ENCODE measurements at regions not wholly inside any gene's neighbourhood (a gene's known extent, or its start where the extent isn't known, plus 50 kb on each side); places are given as distances from the start of the nearest gene placed in this dataset.
"Not testable (repeated sequence)": the region's sequence is repeated elsewhere in the genome, so short reads cannot be mapped to it uniquely, and the experiment has no call there.

- DNase-seq (ENCODE audit: low read depth): not testable (repeated sequence)
Measured at GRCh38 chr2:87495455-87495854, 252.4 kb upstream of the PLGLB2 start.

GRCh38 chr2:87496036-87497006 is 251.6 kb upstream of the PLGLB2 start:
- not testable (repeated sequence) for H3K4me3 ChIP-seq (ENCODE audit: low read depth, low read length)
- DNase-seq (ENCODE audit: low read depth): peak; percentile 72
- TF ChIP-seq, protein P1, sequence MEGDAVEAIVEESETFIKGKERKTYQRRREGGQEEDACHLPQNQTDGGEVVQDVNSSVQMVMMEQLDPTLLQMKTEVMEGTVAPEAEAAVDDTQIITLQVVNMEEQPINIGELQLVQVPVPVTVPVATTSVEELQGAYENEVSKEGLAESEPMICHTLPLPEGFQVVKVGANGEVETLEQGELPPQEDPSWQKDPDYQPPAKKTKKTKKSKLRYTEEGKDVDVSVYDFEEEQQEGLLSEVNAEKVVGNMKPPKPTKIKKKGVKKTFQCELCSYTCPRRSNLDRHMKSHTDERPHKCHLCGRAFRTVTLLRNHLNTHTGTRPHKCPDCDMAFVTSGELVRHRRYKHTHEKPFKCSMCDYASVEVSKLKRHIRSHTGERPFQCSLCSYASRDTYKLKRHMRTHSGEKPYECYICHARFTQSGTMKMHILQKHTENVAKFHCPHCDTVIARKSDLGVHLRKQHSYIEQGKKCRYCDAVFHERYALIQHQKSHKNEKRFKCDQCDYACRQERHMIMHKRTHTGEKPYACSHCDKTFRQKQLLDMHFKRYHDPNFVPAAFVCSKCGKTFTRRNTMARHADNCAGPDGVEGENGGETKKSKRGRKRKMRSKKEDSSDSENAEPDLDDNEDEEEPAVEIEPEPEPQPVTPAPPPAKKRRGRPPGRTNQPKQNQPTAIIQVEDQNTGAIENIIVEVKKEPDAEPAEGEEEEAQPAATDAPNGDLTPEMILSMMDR (IDR thresholded peaks at IDR 0.05; ENCODE audit: insufficient read depth, low read length): peak; percentile 14

More at GRCh38 chr2:87495455-87495854, 252.4 kb upstream of the PLGLB2 start:
- H3K4me3 ChIP-seq (ENCODE audit: low read depth, low read length): not testable (repeated sequence)

DNA sequence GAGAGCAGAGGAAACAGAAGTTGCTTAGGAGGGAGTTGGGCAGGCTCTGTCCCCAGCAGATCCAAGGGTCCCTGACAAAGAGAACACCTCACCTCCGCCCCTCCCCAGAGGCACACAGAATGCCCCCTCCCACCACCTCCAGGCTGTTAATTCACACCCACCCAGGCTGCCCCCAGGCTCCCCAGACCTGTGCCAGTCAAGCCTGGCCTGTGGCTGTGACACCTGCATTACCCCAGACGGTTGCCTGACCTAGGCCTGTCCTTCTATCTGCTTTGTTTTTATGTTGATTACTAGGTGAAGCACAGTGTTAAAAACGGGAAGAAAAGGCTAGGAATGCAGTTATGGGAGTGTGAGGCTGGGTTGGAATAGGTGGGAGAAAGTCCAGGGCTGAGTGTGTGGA is 250.8 kb upstream of the PLGLB2 start:
- DNase-seq (ENCODE audit: low read depth); H3K4me3 ChIP-seq (ENCODE audit: low read depth, low read length): not testable (repeated sequence)

- H3K4me3 ChIP-seq (ENCODE audit: low read depth, low read length); DNase-seq (ENCODE audit: low read depth): not testable (repeated sequence)
Measured at GRCh38 chr2:87497700-87498099, 250.2 kb upstream of the PLGLB2 start.

- not testable (repeated sequence) for DNase-seq (ENCODE audit: low read depth)
- H3K4me3 ChIP-seq (ENCODE audit: low read depth, low read length): peak overlapping the region; percentile 22
Measured at GRCh38 chr2:87498169-87498853, 249.6 kb upstream of the PLGLB2 start.

- not testable (repeated sequence) for H3K4me3 ChIP-seq (ENCODE audit: low read depth, low read length); DNase-seq (ENCODE audit: low read depth)
Measured at GRCh38 chr2:87498854-87499238, 249.0 kb upstream of the PLGLB2 start.

DNA sequence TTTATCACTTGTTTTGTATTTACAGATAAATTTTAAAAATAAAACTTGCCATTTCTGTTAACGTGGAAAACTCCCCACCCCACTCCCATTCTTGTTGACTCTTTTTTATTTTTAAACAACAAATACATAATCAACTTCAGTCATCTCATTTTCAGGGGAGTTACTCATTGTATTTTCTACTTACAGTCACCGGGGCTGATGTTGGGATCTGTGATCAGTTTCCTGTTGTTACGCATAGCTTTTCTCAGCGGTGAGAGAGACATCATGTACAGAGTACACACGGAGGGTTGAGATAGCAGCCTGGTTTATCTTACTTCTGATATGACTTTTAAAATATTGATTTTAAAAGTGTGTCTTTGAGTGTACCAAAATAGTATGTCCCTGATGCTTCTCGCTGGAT is 248.0 kb upstream of the PLGLB2 start:
- DNase-seq (ENCODE audit: low read depth); H3K4me3 ChIP-seq (ENCODE audit: low read depth, low read length): not testable (repeated sequence)

GRCh38 chr2:87500421-87500820 is 247.5 kb upstream of the PLGLB2 start:
- DNase-seq (ENCODE audit: low read depth); H3K4me3 ChIP-seq (ENCODE audit: low read depth, low read length): not testable (repeated sequence)

- DNase-seq (ENCODE audit: low read depth); H3K4me3 ChIP-seq (ENCODE audit: low read depth, low read length): not testable (repeated sequence)
Measured at GRCh38 chr2:87500951-87501350, 246.9 kb upstream of the PLGLB2 start.

GRCh38 chr2:87502948-87503347 is 244.9 kb upstream of the PLGLB2 start:
- not testable (repeated sequence) for DNase-seq (ENCODE audit: low read depth); H3K4me3 ChIP-seq (ENCODE audit: low read depth, low read length)

DNA sequence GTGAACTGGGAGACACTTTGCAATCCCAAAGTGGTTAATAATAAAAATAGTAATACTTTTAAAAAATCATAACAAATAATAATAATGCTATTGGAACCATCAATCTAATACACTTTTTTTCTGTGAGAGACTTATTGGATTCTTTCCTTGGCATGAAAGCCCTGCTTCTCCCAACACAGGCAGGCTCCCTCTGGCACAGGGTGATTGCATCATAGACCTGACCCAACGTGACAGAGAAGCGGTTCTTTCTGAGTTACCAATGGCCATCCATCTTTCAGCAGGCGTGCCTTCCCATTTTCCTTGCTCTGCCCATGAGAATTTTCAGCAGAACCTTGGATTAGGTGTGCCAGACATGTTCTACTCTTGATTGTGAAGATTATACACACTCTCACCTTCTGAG is 242.6 kb upstream of the PLGLB2 start:
- not testable (repeated sequence) for H3K4me3 ChIP-seq (ENCODE audit: low read depth, low read length); DNase-seq (ENCODE audit: low read depth)

- not testable (repeated sequence) for H3K4me3 ChIP-seq (ENCODE audit: low read depth, low read length); DNase-seq (ENCODE audit: low read depth)
Measured at GRCh38 chr2:87505909-87506308, 242.0 kb upstream of the PLGLB2 start.

- not testable (repeated sequence) for DNase-seq (ENCODE audit: low read depth); H3K4me3 ChIP-seq (ENCODE audit: low read depth, low read length)
Measured at GRCh38 chr2:87507378-87508348, 240.2 kb upstream of the PLGLB2 start.

- not testable (repeated sequence) for DNase-seq (ENCODE audit: low read depth); H3K4me3 ChIP-seq (ENCODE audit: low read depth, low read length)
Measured at GRCh38 chr2:87511195-87511778, 236.6 kb upstream of the PLGLB2 start.

DNA sequence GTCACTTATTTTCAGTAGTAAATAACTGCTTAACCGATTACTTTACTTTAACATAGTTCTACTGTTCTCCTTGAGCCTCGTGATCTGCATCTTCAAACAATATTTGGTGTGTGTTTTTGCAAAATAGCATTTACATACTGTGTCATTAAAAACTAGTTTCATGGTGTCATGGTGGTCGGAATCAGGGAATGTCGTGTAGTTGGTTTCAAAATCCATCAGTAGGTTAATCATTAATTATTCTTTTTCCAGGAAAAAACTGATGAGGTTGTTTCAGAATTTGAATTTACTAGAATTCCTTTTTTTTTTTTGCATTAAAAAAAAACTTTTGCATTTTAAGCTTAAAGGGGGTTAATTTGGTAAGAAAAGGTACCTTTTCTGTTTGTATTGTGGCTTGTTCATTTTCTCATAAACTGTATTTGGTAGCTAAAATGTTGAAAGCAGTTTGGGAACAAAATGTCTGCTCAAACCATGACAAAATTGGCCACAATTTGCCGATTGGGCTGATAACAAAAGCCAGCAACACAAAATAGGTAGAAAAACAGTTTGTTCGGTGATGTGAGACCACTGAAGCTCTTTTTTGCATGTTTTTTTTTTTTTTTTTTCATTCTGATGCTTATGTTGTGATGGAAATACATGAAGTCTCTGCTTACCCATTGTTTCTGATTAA is 234.9 kb upstream of the PLGLB2 start:
- not testable (repeated sequence) for DNase-seq (ENCODE audit: low read depth); H3K4me3 ChIP-seq (ENCODE audit: low read depth, low read length)

- not testable (repeated sequence) for H3K4me3 ChIP-seq (ENCODE audit: low read depth, low read length); DNase-seq (ENCODE audit: low read depth)
Measured at GRCh38 chr2:87514034-87514433, 233.9 kb upstream of the PLGLB2 start.

All from fibroblast of the aortic adventitia (primary cell).